ENCODE measurements at regions not wholly inside any gene's neighbourhood (a gene's known extent, or its start where the extent isn't known, plus 50 kb on each side); places are given as distances from the start of the nearest gene placed in this dataset.

GRCh38 chr1:70864302-70864701 lies 183.3 kb downstream of the PTGER3 start:
- H3K27ac Mint-ChIP-seq = no peak overlapping the region

GRCh38 chr1:70866542-70867264 lies 180.9 kb downstream of the PTGER3 start:
- intact Hi-C loops (cut with DNase I, micrococcal nuclease) = no loop called here
- H3K27ac ChIP-seq (ENCODE audit: low read depth in 1 of 2, low read length in 2 of 2) = no peak overlapping the region
- Mint-ChIP-seq H3K4me3 (no peak overlapping the region), H3K27ac (no peak overlapping the region), H3K4me1 (ENCODE audit: low read depth) (peaks cover 6% of the 10 kb centered on the region), H3K36me3 (ENCODE audit: low read depth) (no peaks in the 10 kb centered on the region), H3K9me3 (peaks cover under 1% of the 10 kb centered on the region), H3K27me3 (no peaks in the 10 kb centered on the region)
- DNase-seq (no peak), ATAC-seq (ENCODE audit: poor library complexity) (no peak)
- ChIA-PET CTCF (no interaction called here), POLR2A (no interaction called here)
- no peaks in the 10 kb centered on the region for H3K4me1 ChIP-seq (ENCODE audit: insufficient read depth, low read length)
- H3K4me3 ChIP-seq (ENCODE audit: low read length) = no peak overlapping the region
- H3K9me3 ChIP-seq (ENCODE audit: control insufficient read depth in 1 of 2, insufficient read depth in 1 of 2, low read length in 2 of 2) = peaks cover 0 to 11% of the 10 kb centered on the region in 2 experiments
- no peaks in the 10 kb centered on the region for H3K36me3 ChIP-seq (ENCODE audit: insufficient read depth, low read length)
- H3K27me3 ChIP-seq (ENCODE audit: control insufficient read depth in 1 of 2, insufficient read depth in 2 of 2, low read length in 2 of 2) = no peaks in the 10 kb centered on the region
- no peak for TF ChIP-seq CTCF (IDR thresholded peaks at IDR 0.05)

More at GRCh38 chr1:70864302-70864701, 183.3 kb downstream of the PTGER3 start:
- TF ChIP-seq CTCF (IDR thresholded peaks at IDR 0.05) = no peak
- peaks cover 0 to 3% of the 10 kb centered on the region in 2 experiments for H3K9me3 ChIP-seq (ENCODE audit: control insufficient read depth in 1 of 2, insufficient read depth in 1 of 2, low read length in 2 of 2)
- H3K4me3 ChIP-seq (ENCODE audit: low read length) = no peak overlapping the region
- no peaks in the 10 kb centered on the region for H3K36me3 Mint-ChIP-seq (ENCODE audit: low read depth)
- ATAC-seq (ENCODE audit: poor library complexity) = no peak
- H3K4me1 Mint-ChIP-seq (ENCODE audit: low read depth) = peaks cover 6% of the 10 kb centered on the region
- H3K27me3 Mint-ChIP-seq = no peaks in the 10 kb centered on the region
- ChIA-PET CTCF (no interaction called here), POLR2A (no interaction called here)
- no peak for DNase-seq
- H3K4me1 ChIP-seq (ENCODE audit: insufficient read depth, low read length) = no peaks in the 10 kb centered on the region
- H3K27ac ChIP-seq (ENCODE audit: low read depth in 1 of 2, low read length in 2 of 2) = no peak overlapping the region
- no peaks in the 10 kb centered on the region for H3K36me3 ChIP-seq (ENCODE audit: insufficient read depth, low read length)
- H3K9me3 Mint-ChIP-seq = no peaks in the 10 kb centered on the region
- no peak overlapping the region for H3K4me3 Mint-ChIP-seq
- intact Hi-C loops (cut with DNase I, micrococcal nuclease) = no loop called here
- H3K27me3 ChIP-seq (ENCODE audit: control insufficient read depth in 1 of 2, insufficient read depth in 2 of 2, low read length in 2 of 2) = no peaks in the 10 kb centered on the region

GRCh38 chr1:70871790-70872189 lies 175.8 kb downstream of the PTGER3 start:
- H3K36me3 Mint-ChIP-seq (ENCODE audit: low read depth) = no peaks in the 10 kb centered on the region
- no peaks in the 10 kb centered on the region for H3K36me3 ChIP-seq (ENCODE audit: insufficient read depth, low read length)
- H3K27ac ChIP-seq (ENCODE audit: low read depth in 1 of 2, low read length in 2 of 2) = no peak overlapping the region
- DNase-seq = no peak
- no peak for TF ChIP-seq CTCF (IDR thresholded peaks at IDR 0.05)
- no peak for ATAC-seq (ENCODE audit: poor library complexity)
- POLR2A ChIA-PET = no interaction called here
- H3K27me3 ChIP-seq (ENCODE audit: control insufficient read depth in 1 of 2, insufficient read depth in 2 of 2, low read length in 2 of 2) = no peaks in the 10 kb centered on the region
- no peak overlapping the region for H3K4me3 ChIP-seq (ENCODE audit: low read length)
- peaks cover 2% of the 10 kb centered on the region for H3K9me3 Mint-ChIP-seq
- CTCF ChIA-PET = no interaction called here
- no peak overlapping the region for H3K4me3 Mint-ChIP-seq
- no peaks in the 10 kb centered on the region for H3K27me3 Mint-ChIP-seq
- no peak overlapping the region for H3K27ac Mint-ChIP-seq
- H3K4me1 ChIP-seq (ENCODE audit: insufficient read depth, low read length) = no peaks in the 10 kb centered on the region
- peaks cover 0 to 11% of the 10 kb centered on the region in 2 experiments for H3K9me3 ChIP-seq (ENCODE audit: control insufficient read depth in 1 of 2, insufficient read depth in 1 of 2, low read length in 2 of 2)
- intact Hi-C loops (cut with DNase I, micrococcal nuclease) = loop anchor here in 1 of 2 experiments (2.0 kb wide), 1 partner anchor 19 kb away; no protein-coding TSS in a partner anchor
- peaks cover 3% of the 10 kb centered on the region for H3K4me1 Mint-ChIP-seq (ENCODE audit: low read depth)

Data from CD4-positive, alpha-beta T cell (primary cell).